Endothelial cell of hepatic sinusoid (primary cell): ENCODE measurements at regions not wholly inside any gene's neighbourhood (a gene's known extent, or its start where the extent isn't known, plus 50 kb on each side); places are given as distances from the start of the nearest gene placed in this dataset.
"Not testable (repeated sequence)": the region's sequence is repeated elsewhere in the genome, so short reads cannot be mapped to it uniquely, and the experiment has no call there.

Experiments
- in situ Hi-C: cut with HindIII; loops from 2 replicates; pipeline ENCODE4 v1.10.0; 2017; ENCODE audit warnings: low sequenced_read_pairs

DNA sequence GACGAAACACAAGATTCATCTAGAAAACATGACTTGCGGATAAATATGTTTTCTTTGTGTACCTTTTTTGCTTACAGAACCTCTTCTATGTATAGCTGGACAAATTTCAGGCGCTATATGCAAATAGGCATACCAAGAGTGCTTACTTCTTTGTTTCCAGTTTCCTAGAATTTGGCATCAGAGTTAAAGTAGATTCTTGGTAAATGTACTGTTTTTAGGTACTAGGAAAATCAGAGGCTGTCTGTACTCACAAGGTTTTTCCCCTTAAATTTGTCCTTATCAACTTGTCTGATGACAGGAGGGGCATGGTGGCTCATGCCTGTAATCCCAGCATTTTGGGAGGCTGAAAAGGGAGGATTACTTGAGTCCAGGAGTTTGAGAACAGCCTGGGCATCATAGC is 124.9 kb upstream of the TMEM170B start:
- in situ Hi-C loops, result no loop called here

DNA sequence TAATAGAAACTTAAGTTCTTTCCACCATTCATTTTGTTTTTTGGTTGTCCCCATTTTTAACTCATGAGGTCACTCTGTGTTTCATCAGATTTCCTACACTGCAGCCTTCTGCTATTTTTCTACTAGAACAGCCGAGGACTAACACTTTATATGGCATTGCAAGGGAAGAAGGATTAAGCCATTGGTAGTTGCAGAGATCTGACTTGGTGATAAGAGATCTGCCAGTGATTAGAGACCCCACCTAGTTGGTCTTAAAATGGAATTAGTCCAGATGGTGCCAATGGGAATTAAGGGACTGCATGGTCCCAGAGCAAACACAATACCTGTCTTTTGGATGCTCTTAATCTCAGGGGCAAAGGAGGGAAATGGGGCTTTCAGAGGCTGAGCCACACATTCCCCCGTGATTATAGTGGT is 125.5 kb upstream of the TMEM170B start:
- in situ Hi-C loops, result no loop called here

GRCh38 chr6:11411593-11411992 is 126.0 kb upstream of the TMEM170B start:
- in situ Hi-C loops, result no loop called here

DNA sequence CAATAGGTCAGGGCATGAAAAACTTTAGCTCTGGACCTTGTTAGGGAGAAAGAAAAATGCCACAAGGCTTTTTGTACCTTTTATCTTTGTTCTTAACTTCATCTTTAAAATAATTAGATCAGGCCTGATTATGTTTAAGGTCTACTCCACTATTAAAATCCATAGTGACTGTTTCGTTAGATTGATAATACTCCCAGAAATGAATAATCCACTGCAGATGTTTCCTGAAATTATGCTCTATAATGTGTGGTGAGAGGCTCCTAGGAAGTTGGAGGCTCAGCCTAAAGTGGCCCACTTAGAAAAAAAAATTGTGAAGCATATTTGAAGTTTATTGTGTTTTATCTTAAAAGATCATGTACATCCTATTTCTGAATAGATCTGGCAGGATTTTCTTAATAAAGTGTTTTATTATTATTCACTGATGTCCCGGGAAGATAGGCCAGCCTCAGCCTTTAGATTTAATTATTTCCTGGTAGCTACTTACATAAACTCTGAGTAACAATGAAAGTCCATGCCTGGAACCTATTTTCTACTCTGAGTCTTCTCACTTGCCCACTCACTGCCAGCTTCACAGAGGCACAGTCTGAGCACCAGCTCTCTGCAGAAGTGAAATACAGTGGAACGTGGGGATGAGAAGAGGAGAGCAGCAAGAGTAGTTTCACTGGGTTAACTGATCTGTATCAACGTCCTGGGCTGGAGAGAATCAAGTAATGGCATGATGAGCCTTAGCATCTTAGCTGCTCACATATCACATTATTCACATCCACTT is 126.8 kb upstream of the TMEM170B start:
- in situ Hi-C loops, result no loop called here

GRCh38 chr6:11409371-11409770 is 128.2 kb upstream of the TMEM170B start:
- in situ Hi-C loops, result no loop called here

- in situ Hi-C loops, result no loop called here
Measured at GRCh38 chr6:11407414-11407813, 130.1 kb upstream of the TMEM170B start.

DNA sequence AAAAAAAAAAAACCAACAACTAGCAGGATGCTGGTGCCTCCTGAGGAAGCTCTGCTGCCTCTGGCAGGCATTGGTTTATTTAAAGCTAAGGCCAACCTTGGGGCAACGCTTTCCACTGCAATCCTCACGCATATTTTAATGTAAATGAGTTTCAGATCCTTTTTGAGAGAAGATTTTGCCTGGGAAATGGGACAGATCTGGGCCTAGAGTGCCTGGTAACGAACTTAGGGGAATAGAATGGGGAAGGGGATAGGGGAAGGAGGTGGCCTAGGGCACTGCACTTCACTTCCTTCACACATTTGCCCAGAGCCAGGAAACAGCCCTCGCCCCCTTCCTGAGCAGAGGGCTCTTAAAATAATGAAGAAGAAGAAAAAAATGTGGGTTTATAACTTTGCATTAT is 132.7 kb upstream of the TMEM170B start:
- in situ Hi-C loops, result no loop called here

DNA sequence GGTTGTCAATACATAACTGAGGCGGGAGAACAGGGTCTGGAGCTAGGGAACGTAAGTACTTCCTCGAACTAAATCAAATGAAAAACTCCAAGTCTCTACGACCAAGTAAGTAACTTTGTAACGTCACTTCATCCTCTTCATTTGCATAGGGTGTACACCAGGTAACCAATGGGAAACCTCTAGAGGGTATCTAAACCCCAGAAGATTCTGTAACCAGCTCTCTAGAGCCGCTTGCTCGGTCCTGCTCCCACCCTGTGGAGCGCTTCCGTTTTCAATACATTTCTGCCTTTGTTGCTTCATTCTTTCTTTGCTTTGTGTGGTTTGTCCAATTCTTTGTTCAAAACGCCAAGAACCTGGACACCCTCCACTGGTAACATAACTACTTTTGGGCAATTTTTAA is 133.5 kb upstream of the TMEM170B start:
- in situ Hi-C loops, result no loop called here

DNA sequence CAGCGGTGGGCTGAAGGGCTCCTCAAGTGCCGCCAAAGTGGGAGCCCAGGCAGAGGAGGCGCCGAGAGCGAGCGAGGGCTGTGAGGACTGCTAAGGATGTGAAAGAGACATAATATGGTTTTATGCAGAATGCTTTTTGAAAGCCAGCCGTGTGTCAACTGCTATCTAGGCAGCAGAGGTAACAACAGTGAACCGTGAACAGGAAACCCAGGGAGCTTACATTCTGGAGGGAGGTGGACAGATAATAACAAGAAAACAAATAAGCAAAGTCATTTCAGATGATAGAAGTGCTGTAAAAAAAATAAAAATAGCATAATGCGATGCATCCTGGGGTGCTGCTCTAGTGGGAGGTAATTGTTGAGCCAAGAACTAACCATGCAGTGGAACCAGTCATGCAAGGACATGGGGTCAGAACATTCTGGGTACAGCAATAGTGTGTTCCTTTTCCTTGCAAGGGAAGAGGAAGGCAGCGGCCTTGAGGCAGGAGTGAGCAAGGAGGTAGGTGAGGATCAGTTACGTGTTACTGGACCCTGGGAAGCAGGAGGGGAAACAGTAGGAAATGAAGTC is 134.4 kb upstream of the TMEM170B start:
- in situ Hi-C loops, result no loop called here

GRCh38 chr6:11402581-11402980 is 135.0 kb upstream of the TMEM170B start:
- in situ Hi-C loops, result not testable (repeated sequence)

- in situ Hi-C loops, result not testable (repeated sequence)
Measured at GRCh38 chr6:11401954-11402353, 135.6 kb upstream of the TMEM170B start.

DNA sequence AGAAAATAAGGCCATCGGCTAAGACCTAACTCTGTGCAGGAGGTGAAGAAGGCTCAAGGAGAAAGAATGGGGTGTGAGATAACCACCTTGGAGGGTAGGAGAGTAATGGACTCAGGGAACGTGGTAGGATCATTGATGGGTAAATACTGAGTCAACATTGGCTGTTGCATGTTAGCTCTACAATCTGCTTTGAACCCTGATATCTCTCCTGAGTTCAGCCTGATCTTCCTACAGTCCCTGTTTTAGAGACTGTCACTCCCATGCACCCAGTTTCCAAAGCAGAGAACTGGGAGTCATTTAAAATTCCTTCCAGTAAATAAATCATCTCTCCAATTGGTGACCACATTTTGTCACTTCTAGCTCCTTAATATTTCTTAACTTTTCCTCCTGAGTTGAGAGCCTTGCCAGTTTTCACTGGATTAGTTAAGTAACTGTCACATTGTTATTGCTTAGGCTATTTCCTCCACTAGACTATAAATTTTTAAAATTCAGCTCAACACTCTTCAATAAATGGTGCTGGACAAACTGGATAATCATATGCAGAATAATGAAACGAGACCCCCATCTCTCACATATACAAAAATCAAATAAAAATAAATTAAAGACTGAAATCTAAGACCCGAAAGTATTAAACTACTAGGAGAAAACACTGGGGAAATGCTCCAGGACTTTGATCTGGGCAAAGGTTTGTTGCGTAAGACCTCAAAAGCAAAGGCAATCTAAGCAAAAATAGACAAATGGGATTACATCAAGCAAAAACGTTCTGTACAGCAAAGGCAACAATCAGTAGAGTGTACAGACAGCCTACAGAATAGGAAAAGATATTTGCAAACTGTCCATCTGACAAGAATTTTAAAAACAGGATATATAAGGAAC is 138.9 kb upstream of the TMEM170B start:
- in situ Hi-C loops, result no loop called here

- in situ Hi-C loops, result no loop called here
Measured at GRCh38 chr6:11397622-11398450, 139.7 kb upstream of the TMEM170B start.

DNA sequence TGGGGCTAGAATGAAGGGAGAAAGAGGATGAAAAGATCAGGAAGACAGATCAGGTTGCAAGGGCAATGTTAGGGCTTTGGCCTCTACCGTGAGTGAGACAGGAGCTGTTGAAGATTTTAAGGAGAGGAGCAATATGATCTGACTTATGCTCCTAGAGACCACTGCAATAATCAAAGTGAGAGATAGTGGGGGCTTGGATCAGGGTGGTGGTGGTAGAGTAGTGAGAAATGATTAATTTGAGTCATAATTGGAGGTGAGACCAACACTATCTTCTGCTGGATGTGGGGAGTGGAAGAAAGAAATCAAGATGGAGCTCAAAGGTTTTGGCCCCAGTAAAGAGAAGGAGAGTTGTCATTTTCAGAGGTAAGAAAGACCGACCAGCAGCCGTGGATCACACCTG is 140.7 kb upstream of the TMEM170B start:
- in situ Hi-C loops, result no loop called here

DNA sequence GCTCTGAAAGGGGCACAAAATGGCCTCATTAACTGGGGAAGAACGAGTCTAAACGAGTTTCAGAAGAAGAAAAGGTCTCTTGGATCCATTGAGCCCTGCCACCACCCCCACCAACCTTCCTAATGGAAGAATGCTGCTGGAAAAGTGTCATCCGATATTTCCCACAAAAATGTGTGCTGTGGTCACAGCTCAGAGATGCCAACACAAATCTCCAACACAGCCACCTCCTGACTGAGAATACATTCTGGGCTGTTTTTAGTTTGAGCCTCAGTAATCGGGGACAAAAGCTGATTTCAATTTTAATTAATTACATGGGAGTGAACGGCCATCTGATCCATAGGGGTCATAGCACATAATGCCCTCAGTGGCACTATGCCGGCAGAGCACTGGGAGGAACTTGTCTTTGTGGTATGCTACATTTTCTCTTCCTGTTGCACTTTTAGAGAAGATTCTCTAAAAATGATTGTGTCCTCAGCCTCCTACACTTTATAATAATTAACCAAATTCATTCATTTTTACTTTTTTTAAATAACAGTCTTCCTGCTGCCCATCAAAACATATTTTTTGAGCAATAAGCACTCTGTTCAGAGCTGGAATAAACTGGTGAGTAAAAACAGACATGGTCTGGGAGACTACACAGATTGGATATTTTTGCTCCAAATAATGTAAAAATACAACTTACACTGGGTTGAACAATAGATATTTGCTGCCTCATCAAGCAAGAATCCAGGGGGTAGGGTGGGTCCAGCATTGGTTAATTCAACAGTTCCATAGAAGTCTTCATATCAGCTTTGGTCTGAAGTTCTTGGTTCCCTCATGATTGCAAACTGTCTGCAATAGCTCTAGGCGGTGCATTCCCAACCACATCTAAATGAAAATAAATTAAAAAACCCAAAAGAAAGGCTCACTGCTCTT is 143.6 kb upstream of the TMEM170B start:
- in situ Hi-C loops, result no loop called here

- in situ Hi-C loops, result no loop called here
Measured at GRCh38 chr6:11392778-11393507, 144.6 kb upstream of the TMEM170B start.

- in situ Hi-C loops, result no loop called here
Measured at GRCh38 chr6:11391934-11392777, 145.4 kb upstream of the TMEM170B start.

DNA sequence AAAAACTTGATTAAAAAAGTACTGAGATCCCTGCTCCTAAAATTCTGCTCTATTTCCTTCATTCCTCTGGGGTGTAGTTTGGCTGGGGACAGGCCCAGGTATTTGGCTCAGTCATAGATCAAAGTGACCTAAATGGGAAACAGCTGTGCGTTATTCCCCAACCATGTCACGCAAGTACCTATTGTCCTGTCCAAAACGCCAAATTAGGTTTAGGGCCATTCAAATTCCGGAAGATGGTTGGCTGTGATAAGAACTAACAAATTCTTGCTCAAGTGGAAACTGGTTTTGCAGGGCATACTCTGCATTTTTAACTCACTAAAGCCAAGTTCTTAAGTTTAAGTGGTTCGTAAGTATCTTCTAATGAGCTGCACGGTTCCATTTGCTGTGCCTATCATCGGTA is 147.6 kb upstream of the TMEM170B start:
- in situ Hi-C loops, result no loop called here
